Coronary artery (tissue), 2 donors: ENCODE measurements at regions not wholly inside any gene's neighbourhood (a gene's known extent, or its start where the extent isn't known, plus 50 kb on each side); places are given as distances from the start of the nearest gene placed in this dataset.
"Not testable (repeated sequence)": the region's sequence is repeated elsewhere in the genome, so short reads cannot be mapped to it uniquely, and the experiment has no call there.

Experiments used
- DNase-seq: peaks from one replicate; pipeline ENCODE4 v3.0.0-alpha.2; 2017; ENCODE audit warnings: low spot score
- H3K27ac ChIP-seq, 2 donors: fragments of 200-600 bp; sonication (generic); one replicate each; pipeline ENCODE4 v1.5.1; 2016 to 2019
- H3K4me3 ChIP-seq: fragments of 200-600 bp; sonication (generic); 2 replicates; pipeline ENCODE4 v1.5.1; 2016; ENCODE audit warnings: mild to moderate bottlenecking, moderate library complexity
- CTCF ChIP-seq: fragments of 200-600 bp; sonication (generic); IDR thresholded peaks from one replicate; pipeline ENCODE4 v1.5.1; 2019; ENCODE audit warnings: antibody characterized with exemption

GRCh38 chr5:21452449-21452848 is 1400.7 kb downstream of the CDH12 start:
- no peak for DNase-seq
- Histone ChIP-seq H3K4me3 (no peak overlapping the region), H3K27ac (no peak overlapping the region)
- TF ChIP-seq CTCF: no peak

GRCh38 chr5:21432646-21433045 is 1420.5 kb downstream of the CDH12 start:
- H3K4me3 ChIP-seq: no peak overlapping the region
- H3K27ac ChIP-seq: no peak overlapping the region
- no peak for DNase-seq
- no peak for TF ChIP-seq CTCF

GRCh38 chr5:21424907-21425306 is 1428.2 kb downstream of the CDH12 start:
- Histone ChIP-seq H3K4me3 (no peak overlapping the region), H3K27ac (no peak overlapping the region)
- no peak for TF ChIP-seq CTCF
- DNase-seq: no peak

- Histone ChIP-seq H3K4me3 (no peak overlapping the region), H3K27ac (no peak overlapping the region)
- DNase-seq: no peak
- no peak for TF ChIP-seq CTCF
These were observed 1431.4 kb upstream of the CDH18 start for GRCh38 chr5:21419383-21419782.

- not testable (repeated sequence) for H3K4me3 ChIP-seq, DNase-seq, H3K27ac ChIP-seq
These were observed 1414.1 kb upstream of the CDH18 start for GRCh38 chr5:21402089-21402488.

- H3K4me3 ChIP-seq: no peak overlapping the region
- TF ChIP-seq CTCF: no peak
- H3K27ac ChIP-seq: no peak overlapping the region
- DNase-seq: no peak
These were observed 1410.5 kb upstream of the CDH18 start for GRCh38 chr5:21398511-21398910.

- no peak overlapping the region for H3K27ac ChIP-seq
- H3K4me3 ChIP-seq: no peak overlapping the region
- DNase-seq: no peak
- TF ChIP-seq CTCF: no peak
These were observed 1409.7 kb upstream of the CDH18 start for GRCh38 chr5:21397693-21398092.

- DNase-seq: no peak
- no peak for TF ChIP-seq CTCF
- Histone ChIP-seq H3K27ac (no peak overlapping the region), H3K4me3 (no peak overlapping the region)
These were observed 1403.5 kb upstream of the CDH18 start for GRCh38 chr5:21391506-21391905.

GRCh38 chr5:21360754-21361153 is 1372.8 kb upstream of the CDH18 start:
- H3K27ac ChIP-seq, DNase-seq, H3K4me3 ChIP-seq: not testable (repeated sequence)

- H3K27ac ChIP-seq, H3K4me3 ChIP-seq, DNase-seq: not testable (repeated sequence)
These were observed 1353.9 kb upstream of the CDH18 start for GRCh38 chr5:21341948-21342261.

- H3K27ac ChIP-seq: peak overlapping the region in 1 of 2 donors; percentile 45
- DNase-seq: not testable (repeated sequence)
- peak overlapping the region; percentile 54 for H3K4me3 ChIP-seq
These were observed 1353.4 kb upstream of the CDH18 start for GRCh38 chr5:21341203-21341947.
